ENCODE measurements at regions not wholly inside any gene's neighbourhood (a gene's known extent, or its start where the extent isn't known, plus 50 kb on each side); places are given as distances from the start of the nearest gene placed in this dataset.

DNA sequence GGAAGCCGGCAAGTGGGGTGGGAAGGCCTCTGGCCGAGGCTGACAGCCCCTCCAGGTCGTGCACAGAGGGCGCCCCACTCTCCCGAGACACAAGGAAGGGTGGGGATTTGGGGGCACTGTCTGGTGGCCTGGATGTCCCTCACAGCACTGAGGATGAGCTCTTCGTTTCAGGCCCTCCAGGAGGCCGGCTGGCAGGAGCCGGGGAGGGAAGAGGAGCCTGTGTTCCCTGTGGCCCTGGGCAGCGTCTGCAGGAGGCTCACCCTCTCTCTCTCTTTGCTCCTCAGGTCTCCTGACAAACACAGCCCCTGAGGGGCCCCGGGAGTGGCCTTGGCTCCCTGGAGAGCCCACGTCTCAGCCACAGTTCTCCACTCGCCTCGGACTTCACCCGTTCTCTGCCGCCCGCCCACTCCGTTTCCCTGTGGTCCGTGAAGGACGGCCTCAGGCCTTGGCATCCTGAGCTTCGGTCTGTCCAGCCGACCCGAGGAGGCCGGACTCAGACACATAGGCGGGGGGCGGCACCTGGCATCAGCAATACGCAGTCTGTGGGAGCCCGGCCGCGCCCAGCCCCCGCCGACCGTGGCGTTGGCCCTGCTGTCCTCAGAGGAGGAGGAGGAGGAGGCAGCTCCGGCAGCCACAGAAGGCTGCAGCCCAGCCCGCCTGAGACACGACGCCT, 1078.0 kb downstream of the BRD1 start:
- H3K79me2 ChIP-seq (replicated peaks; ENCODE audit: insufficient read depth), result no peaks in the 10 kb centered on the region
- no peak overlapping the region for H3K27ac Mint-ChIP-seq
- no peaks in the 10 kb centered on the region; the same call in 1 of the 2 replicates for H3K36me3 ChIP-seq (ENCODE audit: insufficient read depth)
- no peak for TF ChIP-seq JUNB (IDR thresholded peaks at IDR 0.05; ENCODE audit: unreplicated experiment)
- no peak for TF ChIP-seq CREB1 (CRISPR knock-in tag; IDR thresholded peaks at IDR 0.05; ENCODE audit: low read depth)
- TF ChIP-seq NANOG (IDR thresholded peaks at IDR 0.05; ENCODE audit: borderline replicate concordance), result no peak
- TF ChIP-seq, protein P1, sequence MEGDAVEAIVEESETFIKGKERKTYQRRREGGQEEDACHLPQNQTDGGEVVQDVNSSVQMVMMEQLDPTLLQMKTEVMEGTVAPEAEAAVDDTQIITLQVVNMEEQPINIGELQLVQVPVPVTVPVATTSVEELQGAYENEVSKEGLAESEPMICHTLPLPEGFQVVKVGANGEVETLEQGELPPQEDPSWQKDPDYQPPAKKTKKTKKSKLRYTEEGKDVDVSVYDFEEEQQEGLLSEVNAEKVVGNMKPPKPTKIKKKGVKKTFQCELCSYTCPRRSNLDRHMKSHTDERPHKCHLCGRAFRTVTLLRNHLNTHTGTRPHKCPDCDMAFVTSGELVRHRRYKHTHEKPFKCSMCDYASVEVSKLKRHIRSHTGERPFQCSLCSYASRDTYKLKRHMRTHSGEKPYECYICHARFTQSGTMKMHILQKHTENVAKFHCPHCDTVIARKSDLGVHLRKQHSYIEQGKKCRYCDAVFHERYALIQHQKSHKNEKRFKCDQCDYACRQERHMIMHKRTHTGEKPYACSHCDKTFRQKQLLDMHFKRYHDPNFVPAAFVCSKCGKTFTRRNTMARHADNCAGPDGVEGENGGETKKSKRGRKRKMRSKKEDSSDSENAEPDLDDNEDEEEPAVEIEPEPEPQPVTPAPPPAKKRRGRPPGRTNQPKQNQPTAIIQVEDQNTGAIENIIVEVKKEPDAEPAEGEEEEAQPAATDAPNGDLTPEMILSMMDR (conservative IDR thresholded peaks at IDR 0.05; ENCODE audit: low read depth in 2 of 2), result no peak
- TF ChIP-seq, protein P2, sequence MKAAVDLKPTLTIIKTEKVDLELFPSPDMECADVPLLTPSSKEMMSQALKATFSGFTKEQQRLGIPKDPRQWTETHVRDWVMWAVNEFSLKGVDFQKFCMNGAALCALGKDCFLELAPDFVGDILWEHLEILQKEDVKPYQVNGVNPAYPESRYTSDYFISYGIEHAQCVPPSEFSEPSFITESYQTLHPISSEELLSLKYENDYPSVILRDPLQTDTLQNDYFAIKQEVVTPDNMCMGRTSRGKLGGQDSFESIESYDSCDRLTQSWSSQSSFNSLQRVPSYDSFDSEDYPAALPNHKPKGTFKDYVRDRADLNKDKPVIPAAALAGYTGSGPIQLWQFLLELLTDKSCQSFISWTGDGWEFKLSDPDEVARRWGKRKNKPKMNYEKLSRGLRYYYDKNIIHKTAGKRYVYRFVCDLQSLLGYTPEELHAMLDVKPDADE (IDR thresholded peaks at IDR 0.05), result no peak
- TF ChIP-seq ZNF331 (CRISPR knock-in tag; IDR thresholded peaks at IDR 0.05; ENCODE audit: low read depth), result no peak
- no peak for TF ChIP-seq EZH2phosphoT487 (IDR thresholded peaks at IDR 0.05; ENCODE audit: unreplicated experiment)
- no peak for TF ChIP-seq EZH2 (IDR thresholded peaks at IDR 0.05; ENCODE audit: low read depth, unreplicated experiment)
- no peak overlapping the region for H2AFZ ChIP-seq
- peaks cover 5% of the 10 kb centered on the region for H3K27me3 Mint-ChIP-seq (ENCODE audit: insufficient read depth, low read depth, poor library complexity)
- H3K9me3 Mint-ChIP-seq, result no peaks in the 10 kb centered on the region
- no peak for ATAC-seq
- H3K4me3 ChIP-seq, result no peak overlapping the region
- no peak overlapping the region for H3K4me3 Mint-ChIP-seq
- no peak overlapping the region for H3K4me2 ChIP-seq
- no peak overlapping the region for H3K27ac ChIP-seq (ENCODE audit: low read depth)
- no peaks in the 10 kb centered on the region for H4K20me1 ChIP-seq (replicated peaks; ENCODE audit: insufficient read depth)
- no peaks in the 10 kb centered on the region for H3K4me1 ChIP-seq (ENCODE audit: insufficient read depth)
- H3K27me3 ChIP-seq (ENCODE audit: insufficient read depth), result no peaks in the 10 kb centered on the region
- H3K4me1 Mint-ChIP-seq, result no peaks in the 10 kb centered on the region
- H3K9me2 ChIP-seq (ENCODE audit: insufficient read depth), result no peaks in the 10 kb centered on the region
- DNase-seq (ENCODE audit: low spot score), result no peak
- no peaks in the 10 kb centered on the region; the same call in 2 of the 3 replicates for H3K36me3 Mint-ChIP-seq (ENCODE audit: low read depth)
- H3F3A ChIP-seq (replicated peaks; ENCODE audit: low read depth), result no peaks in the 10 kb centered on the region

DNA sequence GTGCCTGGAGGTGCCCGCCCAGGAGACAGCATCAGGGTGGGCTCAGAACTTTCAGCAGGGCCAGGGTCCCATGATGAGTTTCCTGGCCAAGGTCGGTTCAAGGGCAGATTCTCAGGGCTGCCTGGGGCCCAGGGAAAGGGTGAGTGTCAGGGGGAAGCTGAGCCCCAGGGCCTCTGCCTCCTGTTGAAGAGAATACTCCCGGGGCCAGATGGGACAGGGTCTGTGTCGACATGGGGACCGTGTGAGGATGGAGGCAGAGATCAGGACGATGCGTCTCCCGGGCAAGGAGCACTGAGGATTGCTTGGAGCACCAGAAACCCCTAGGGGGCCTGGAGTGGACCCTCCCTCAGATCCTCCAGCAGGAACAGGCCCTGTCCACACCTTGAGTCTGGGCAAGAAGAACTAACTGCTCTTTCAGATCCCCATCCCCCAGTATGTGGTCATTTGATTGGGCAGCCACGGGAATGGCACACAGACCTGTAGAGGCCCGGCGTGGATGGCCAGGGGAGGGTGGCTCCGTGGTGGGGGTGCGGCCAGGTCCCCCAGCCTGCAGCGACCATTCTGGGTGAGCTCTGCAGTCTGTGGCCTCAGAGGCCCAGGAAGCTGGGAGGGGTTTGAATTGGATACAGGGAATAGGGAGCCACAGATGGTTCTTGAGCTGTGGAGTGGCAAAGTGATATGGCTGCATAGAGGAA, 1078.7 kb downstream of the BRD1 start:
- Mint-ChIP-seq H3K9me3 (no peaks in the 10 kb centered on the region), H3K27ac (no peak overlapping the region), H3K27me3 (ENCODE audit: insufficient read depth, low read depth, poor library complexity) (peaks cover 5% of the 10 kb centered on the region), H3K36me3 (ENCODE audit: low read depth) (no peaks in the 10 kb centered on the region; the same call in 2 of the 3 replicates), H3K4me3 (no peak overlapping the region), H3K4me1 (no peaks in the 10 kb centered on the region)
- no peaks in the 10 kb centered on the region for H4K20me1 ChIP-seq (replicated peaks; ENCODE audit: insufficient read depth)
- no peak overlapping the region for H3K27ac ChIP-seq (ENCODE audit: low read depth)
- DNase-seq (ENCODE audit: low spot score), result no peak
- no peaks in the 10 kb centered on the region for H3F3A ChIP-seq (replicated peaks; ENCODE audit: low read depth)
- H3K4me1 ChIP-seq (ENCODE audit: insufficient read depth), result no peaks in the 10 kb centered on the region
- no peaks in the 10 kb centered on the region for H3K79me2 ChIP-seq (replicated peaks; ENCODE audit: insufficient read depth)
- H3K4me3 ChIP-seq, result no peak overlapping the region
- TF ChIP-seq JUNB (IDR thresholded peaks at IDR 0.05; ENCODE audit: unreplicated experiment) (no peak), POLR2AphosphoS5 (IDR thresholded peaks at IDR 0.05; ENCODE audit: low read depth) (no peak), NANOG (IDR thresholded peaks at IDR 0.05; ENCODE audit: borderline replicate concordance) (no peak)
- TF ChIP-seq, protein P3, sequence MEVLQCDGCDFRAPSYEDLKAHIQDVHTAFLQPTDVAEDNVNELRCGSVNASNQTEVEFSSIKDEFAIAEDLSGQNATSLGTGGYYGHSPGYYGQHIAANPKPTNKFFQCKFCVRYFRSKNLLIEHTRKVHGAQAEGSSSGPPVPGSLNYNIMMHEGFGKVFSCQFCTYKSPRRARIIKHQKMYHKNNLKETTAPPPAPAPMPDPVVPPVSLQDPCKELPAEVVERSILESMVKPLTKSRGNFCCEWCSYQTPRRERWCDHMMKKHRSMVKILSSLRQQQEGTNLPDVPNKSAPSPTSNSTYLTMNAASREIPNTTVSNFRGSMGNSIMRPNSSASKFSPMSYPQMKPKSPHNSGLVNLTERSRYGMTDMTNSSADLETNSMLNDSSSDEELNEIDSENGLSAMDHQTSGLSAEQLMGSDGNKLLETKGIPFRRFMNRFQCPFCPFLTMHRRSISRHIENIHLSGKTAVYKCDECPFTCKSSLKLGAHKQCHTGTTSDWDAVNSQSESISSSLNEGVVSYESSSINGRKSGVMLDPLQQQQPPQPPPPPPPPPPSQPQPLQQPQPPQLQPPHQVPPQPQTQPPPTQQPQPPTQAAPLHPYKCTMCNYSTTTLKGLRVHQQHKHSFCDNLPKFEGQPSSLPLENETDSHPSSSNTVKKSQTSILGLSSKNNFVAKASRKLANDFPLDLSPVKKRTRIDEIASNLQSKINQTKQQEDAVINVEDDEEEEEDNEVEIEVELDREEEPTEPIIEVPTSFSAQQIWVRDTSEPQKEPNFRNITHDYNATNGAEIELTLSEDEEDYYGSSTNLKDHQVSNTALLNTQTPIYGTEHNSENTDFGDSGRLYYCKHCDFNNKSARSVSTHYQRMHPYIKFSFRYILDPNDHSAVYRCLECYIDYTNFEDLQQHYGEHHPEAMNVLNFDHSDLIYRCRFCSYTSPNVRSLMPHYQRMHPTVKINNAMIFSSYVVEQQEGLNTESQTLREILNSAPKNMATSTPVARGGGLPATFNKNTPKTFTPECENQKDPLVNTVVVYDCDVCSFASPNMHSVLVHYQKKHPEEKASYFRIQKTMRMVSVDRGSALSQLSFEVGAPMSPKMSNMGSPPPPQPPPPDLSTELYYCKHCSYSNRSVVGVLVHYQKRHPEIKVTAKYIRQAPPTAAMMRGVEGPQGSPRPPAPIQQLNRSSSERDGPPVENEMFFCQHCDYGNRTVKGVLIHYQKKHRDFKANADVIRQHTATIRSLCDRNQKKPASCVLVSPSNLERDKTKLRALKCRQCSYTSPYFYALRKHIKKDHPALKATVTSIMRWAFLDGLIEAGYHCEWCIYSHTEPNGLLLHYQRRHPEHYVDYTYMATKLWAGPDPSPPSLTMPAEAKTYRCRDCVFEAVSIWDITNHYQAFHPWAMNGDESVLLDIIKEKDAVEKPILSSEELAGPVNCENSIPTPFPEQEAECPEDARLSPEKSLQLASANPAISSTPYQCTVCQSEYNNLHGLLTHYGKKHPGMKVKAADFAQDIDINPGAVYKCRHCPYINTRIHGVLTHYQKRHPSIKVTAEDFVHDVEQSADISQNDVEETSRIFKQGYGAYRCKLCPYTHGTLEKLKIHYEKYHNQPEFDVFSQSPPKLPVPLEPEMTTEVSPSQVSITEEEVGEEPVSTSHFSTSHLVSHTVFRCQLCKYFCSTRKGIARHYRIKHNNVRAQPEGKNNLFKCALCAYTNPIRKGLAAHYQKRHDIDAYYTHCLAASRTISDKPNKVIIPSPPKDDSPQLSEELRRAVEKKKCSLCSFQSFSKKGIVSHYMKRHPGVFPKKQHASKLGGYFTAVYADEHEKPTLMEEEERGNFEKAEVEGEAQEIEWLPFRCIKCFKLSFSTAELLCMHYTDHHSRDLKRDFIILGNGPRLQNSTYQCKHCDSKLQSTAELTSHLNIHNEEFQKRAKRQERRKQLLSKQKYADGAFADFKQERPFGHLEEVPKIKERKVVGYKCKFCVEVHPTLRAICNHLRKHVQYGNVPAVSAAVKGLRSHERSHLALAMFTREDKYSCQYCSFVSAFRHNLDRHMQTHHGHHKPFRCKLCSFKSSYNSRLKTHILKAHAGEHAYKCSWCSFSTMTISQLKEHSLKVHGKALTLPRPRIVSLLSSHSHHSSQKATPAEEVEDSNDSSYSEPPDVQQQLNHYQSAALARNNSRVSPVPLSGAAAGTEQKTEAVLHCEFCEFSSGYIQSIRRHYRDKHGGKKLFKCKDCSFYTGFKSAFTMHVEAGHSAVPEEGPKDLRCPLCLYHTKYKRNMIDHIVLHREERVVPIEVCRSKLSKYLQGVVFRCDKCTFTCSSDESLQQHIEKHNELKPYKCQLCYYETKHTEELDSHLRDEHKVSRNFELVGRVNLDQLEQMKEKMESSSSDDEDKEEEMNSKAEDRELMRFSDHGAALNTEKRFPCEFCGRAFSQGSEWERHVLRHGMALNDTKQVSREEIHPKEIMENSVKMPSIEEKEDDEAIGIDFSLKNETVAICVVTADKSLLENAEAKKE (CRISPR knock-in tag; IDR thresholded peaks at IDR 0.05), result no peak
- no peaks in the 10 kb centered on the region for H3K9me2 ChIP-seq (ENCODE audit: insufficient read depth)
- no peak for ATAC-seq
- H3K27me3 ChIP-seq (ENCODE audit: insufficient read depth), result no peaks in the 10 kb centered on the region
- no peak overlapping the region for H3K4me2 ChIP-seq
- H2AFZ ChIP-seq, result no peak overlapping the region
- H3K36me3 ChIP-seq (ENCODE audit: insufficient read depth), result no peaks in the 10 kb centered on the region; the same call in 1 of the 2 replicates

Data from GM23338 (cell line).